K562 (cell line): ENCODE measurements at regions not wholly inside any gene's neighbourhood (a gene's known extent, or its start where the extent isn't known, plus 50 kb on each side); places are given as distances from the start of the nearest gene placed in this dataset.

Source experiments
- ATAC-seq: fragments of 200-7000 bp; cut with Tn5 transposase; 3 replicates; pipeline ENCODE4 v1.9.1; 2020; ENCODE audit warnings: moderate library complexity
- BruUV-seq: library from RNA; stranded (reverse); fragments of 400-500 nt; replicated peaks from 2 replicates; lab custom pipeline; 2021; lab: Mats Ljungman, UMichigan
- CTCF ChIA-PET: fragments of 300-600 bp; formaldehyde crosslinking; extraction: SDS; loops from one replicate; lab custom pipeline; 2021; ENCODE audit warnings: low intra/inter-chr PET ratio; lab: Yijun Ruan, JAX
- POLR2A ChIA-PET: fragments of 300-600, 350-650 bp; sonication (Branson Sonifier 250); formaldehyde crosslinking; extraction: SDS; loops from one replicate; lab custom pipeline; 2021; ENCODE audit warnings: antibody characterized with exemption, inconsistent platforms; lab: Yijun Ruan, JAX
- DNase-seq, 4 experiments: peaks; one replicate each; pipeline versions ENCODE4 v3.0.0 to v3.0.0-alpha.2; 2011 to 2018; ENCODE audit warnings: low spot score in 3 of 4, mixed read lengths in 3 of 4; ENCODE audit errors: extremely low read depth in 1 of 4
- FAIRE-seq: peaks from 2 replicates; lab custom pipeline; 2011; peaks lifted over from hg19 to GRCh38; lab: Jason Lieb, UNC
- H2AFZ ChIP-seq: 2 replicates; pipeline ENCODE4 v1.6.0; 2011; ENCODE audit warnings: low read depth, low read length, control low read depth, inconsistent platforms
- H3K27ac ChIP-seq: fragments of 200-600 bp; 3 replicates; pipeline ENCODE4 v1.8.0; 2011; ENCODE audit warnings: low read depth, mild to moderate bottlenecking, control low read depth, inconsistent platforms, low read length, moderate library complexity, mixed read lengths; ENCODE audit errors: extremely low read depth
- H3K27me3 ChIP-seq, 2 experiments: fragments of 300-600 bp in 1 of 2; 2 replicates in 1 of 2; 3 replicates in 1 of 2; pipeline versions ENCODE4 v1.6.0 to v1.8.0; 2011; ENCODE audit warnings: inconsistent platforms in 2 of 2, low read length in 2 of 2, mild to moderate bottlenecking in 1 of 2, mixed read lengths in 1 of 2, moderate library complexity in 1 of 2; ENCODE audit not compliant: control insufficient read depth in 2 of 2, insufficient read depth in 2 of 2
- H3K36me3 ChIP-seq: fragments of 300-600 bp; 3 replicates; pipeline ENCODE4 v1.8.0; 2011; ENCODE audit warnings: mild to moderate bottlenecking, low read length, inconsistent platforms; ENCODE audit not compliant: control insufficient read depth, insufficient read depth
- H3K4me1 ChIP-seq, 2 experiments: fragments of 200-600 bp in 1 of 2; replicated peaks in 1 of 2; 2 replicates in 1 of 2; 3 replicates in 1 of 2; pipeline versions ENCODE4 v1.5.1 to v1.8.0; 2011; ENCODE audit warnings: inconsistent platforms in 2 of 2, low read length in 2 of 2, mild to moderate bottlenecking in 1 of 2, mixed read lengths in 1 of 2, moderate library complexity in 1 of 2; ENCODE audit not compliant: control insufficient read depth in 2 of 2, insufficient read depth in 2 of 2
- H3K4me2 ChIP-seq: 2 replicates; pipeline ENCODE4 v1.6.1; 2011; ENCODE audit warnings: low read length, control low read depth, inconsistent platforms, mixed read lengths; ENCODE audit not compliant: insufficient read depth
- H3K4me3 ChIP-seq: fragments of 200-600 bp; sonication (generic), shearing (Covaris generic); 2 replicates; pipeline ENCODE4 v1.5.1; 2016; ENCODE audit warnings: control low read depth, inconsistent platforms
- H3K79me2 ChIP-seq: fragments of 200-600 bp; 3 replicates; pipeline ENCODE4 v1.8.0; 2011; ENCODE audit warnings: low read length, inconsistent platforms; ENCODE audit not compliant: control insufficient read depth, insufficient read depth
- H3K9ac ChIP-seq, 2 experiments: 2 replicates each; pipeline versions ENCODE4 v1.6.0 to v1.6.1; 2011; ENCODE audit warnings: low read depth in 2 of 2, low read length in 2 of 2, control low read depth in 1 of 2, inconsistent platforms in 1 of 2, mild to moderate bottlenecking in 1 of 2, mixed read lengths in 1 of 2; ENCODE audit not compliant: insufficient read depth in 1 of 2
- H3K9me1 ChIP-seq: one replicate; pipeline ENCODE4 v1.6.0; 2011; ENCODE audit warnings: inconsistent platforms, mild to moderate bottlenecking, low read length, moderate library complexity; ENCODE audit not compliant: control insufficient read depth, insufficient read depth
- H3K9me3 ChIP-seq: replicated peaks from 2 replicates; pipeline ENCODE4 v1.5.1; 2011; ENCODE audit warnings: low read depth, low read length, inconsistent platforms; ENCODE audit not compliant: control insufficient read depth, insufficient read depth
- H4K20me1 ChIP-seq: replicated peaks from 2 replicates; pipeline ENCODE4 v1.6.1; 2011; ENCODE audit warnings: low read length, inconsistent platforms, mixed read lengths; ENCODE audit not compliant: control insufficient read depth, insufficient read depth
- NEUROD1 ChIP-seq: fragments of 150-350 bp; IDR thresholded peaks from 2 replicates; pipeline ENCODE4 v1.6.1; 2014; ENCODE audit warnings: borderline replicate concordance, low read length, low read depth; ENCODE audit not compliant: partially characterized antibody
- NFIC ChIP-seq: fragments of 450-650 bp; IDR thresholded peaks from 2 replicates; pipeline ENCODE4 v1.6.1; 2017; ENCODE audit warnings: mild to moderate bottlenecking, inconsistent platforms
- NONO ChIP-seq, 2 experiments: fragments of 200-400 bp in 1 of 2; fragments of 450-650 bp in 1 of 2; formaldehyde crosslinking in 1 of 2; IDR thresholded peaks; 2 replicates each; pipeline ENCODE4 v1.6.1; 2017; ENCODE audit warnings: low read depth in 2 of 2, mild to moderate bottlenecking in 2 of 2, moderate library complexity in 2 of 2, low read length in 1 of 2
- RFX1 ChIP-seq: fragments of 450-650 bp; IDR thresholded peaks from 2 replicates; pipeline ENCODE4 v1.6.1; 2016; ENCODE audit warnings: mild to moderate bottlenecking, moderate library complexity
- ZC3H4 ChIP-seq: sonication (generic); formaldehyde crosslinking; IDR thresholded peaks from 2 replicates; pipeline ENCODE4 v1.9.0; 2021; ENCODE audit warnings: missing genetic modification reagents, borderline replicate concordance
- WGBS: fragments of 100-300 bp; shearing (Covaris generic); methylation state at CpG from one replicate; pipeline ENCODE4 v1.1.6; 2016; ENCODE audit warnings: low coverage, mixed read lengths; ENCODE audit not compliant: insufficient coverage; ENCODE audit errors: missing lambda C conversion rate; 5-methylcytosine and 5-hydroxymethylcytosine counted together
- in situ Hi-C: fragments of 300-500 bp; cut with MboI; formaldehyde crosslinking; loops from 4 replicates; pipeline ENCODE4 v1.15.0; 2018; ENCODE audit warnings: inconsistent platforms, mixed read lengths
- intact Hi-C: fragments of 100-400 bp; cut with micrococcal nuclease; formaldehyde crosslinking; loops from 2 replicates; pipeline ENCODE4 v1.14.2; 2022
- TF ChIP-seq, protein P1 (sequence below): fragments of 250-450 bp; sonication (Bioruptor Pico); IDR thresholded peaks from 2 replicates; pipeline ENCODE4 v1.4.0; 2020; ENCODE audit warnings: mild to moderate bottlenecking, moderate library complexity
- TF ChIP-seq, protein P2 (sequence below): fragments of 200-800 bp; sonication (Bioruptor generic); IDR thresholded peaks from 2 replicates; pipeline ENCODE4 v1.6.1; 2016; ENCODE audit warnings: missing genetic modification characterization, missing compliant biosample characterization
- TF ChIP-seq, protein P3 (sequence below), 2 experiments: fragments of 450-650 bp in 1 of 2; IDR thresholded peaks; 2 replicates each; pipeline ENCODE4 v1.6.1; 2011 to 2017; ENCODE audit warnings: low read depth in 2 of 2, antibody characterized with exemption in 1 of 2, borderline replicate concordance in 1 of 2, low read length in 1 of 2, mild to moderate bottlenecking in 1 of 2, mixed read lengths in 1 of 2; ENCODE audit not compliant: control insufficient read depth in 1 of 2
- TF ChIP-seq, protein P4 (sequence below), 2 experiments: fragments of 250-450 bp in 1 of 2; fragments of 450-650 bp in 1 of 2; sonication (Bioruptor Pico) in 1 of 2; IDR thresholded peaks; 2 replicates each; pipeline versions ENCODE4 v1.6.1 to v1.8.0; 2016 to 2021; ENCODE audit warnings: mild to moderate bottlenecking in 2 of 2, moderate library complexity in 2 of 2, missing compliant biosample characterization in 1 of 2, missing genetic modification characterization in 1 of 2

DNA sequence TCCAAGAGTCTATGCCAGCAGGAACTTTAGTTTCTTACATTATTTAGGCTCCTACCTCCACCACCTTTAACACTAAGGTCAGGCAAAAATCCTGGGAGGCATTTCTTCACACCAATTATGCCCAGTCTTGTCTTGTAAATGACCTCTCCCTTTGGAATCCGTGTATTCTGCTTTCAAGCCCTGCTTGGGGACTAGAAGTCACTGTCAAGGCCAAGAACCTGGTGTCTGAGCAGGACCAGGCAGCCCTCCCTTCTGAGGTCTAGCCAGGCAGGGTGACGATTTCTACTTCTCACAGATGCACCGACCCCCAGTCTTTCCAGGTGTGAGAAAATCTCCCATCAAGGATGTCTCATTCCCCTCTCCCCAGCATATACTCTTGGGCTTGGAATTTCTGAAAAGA lies 82.7 kb upstream of the C1QTNF7 start (continued):
- no peak for TF ChIP-seq RFX1
- TF ChIP-seq, protein P1, sequence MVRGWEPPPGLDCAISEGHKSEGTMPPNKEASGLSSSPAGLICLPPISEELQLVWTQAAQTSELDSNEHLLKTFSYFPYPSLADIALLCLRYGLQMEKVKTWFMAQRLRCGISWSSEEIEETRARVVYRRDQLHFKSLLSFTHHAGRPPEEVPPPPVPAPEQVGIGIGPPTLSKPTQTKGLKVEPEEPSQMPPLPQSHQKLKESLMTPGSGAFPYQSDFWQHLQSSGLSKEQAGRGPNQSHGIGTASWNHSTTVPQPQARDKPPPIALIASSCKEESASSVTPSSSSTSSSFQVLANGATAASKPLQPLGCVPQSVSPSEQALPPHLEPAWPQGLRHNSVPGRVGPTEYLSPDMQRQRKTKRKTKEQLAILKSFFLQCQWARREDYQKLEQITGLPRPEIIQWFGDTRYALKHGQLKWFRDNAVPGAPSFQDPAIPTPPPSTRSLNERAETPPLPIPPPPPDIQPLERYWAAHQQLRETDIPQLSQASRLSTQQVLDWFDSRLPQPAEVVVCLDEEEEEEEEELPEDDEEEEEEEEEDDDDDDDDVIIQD, result no peak
- TF ChIP-seq, protein P2, sequence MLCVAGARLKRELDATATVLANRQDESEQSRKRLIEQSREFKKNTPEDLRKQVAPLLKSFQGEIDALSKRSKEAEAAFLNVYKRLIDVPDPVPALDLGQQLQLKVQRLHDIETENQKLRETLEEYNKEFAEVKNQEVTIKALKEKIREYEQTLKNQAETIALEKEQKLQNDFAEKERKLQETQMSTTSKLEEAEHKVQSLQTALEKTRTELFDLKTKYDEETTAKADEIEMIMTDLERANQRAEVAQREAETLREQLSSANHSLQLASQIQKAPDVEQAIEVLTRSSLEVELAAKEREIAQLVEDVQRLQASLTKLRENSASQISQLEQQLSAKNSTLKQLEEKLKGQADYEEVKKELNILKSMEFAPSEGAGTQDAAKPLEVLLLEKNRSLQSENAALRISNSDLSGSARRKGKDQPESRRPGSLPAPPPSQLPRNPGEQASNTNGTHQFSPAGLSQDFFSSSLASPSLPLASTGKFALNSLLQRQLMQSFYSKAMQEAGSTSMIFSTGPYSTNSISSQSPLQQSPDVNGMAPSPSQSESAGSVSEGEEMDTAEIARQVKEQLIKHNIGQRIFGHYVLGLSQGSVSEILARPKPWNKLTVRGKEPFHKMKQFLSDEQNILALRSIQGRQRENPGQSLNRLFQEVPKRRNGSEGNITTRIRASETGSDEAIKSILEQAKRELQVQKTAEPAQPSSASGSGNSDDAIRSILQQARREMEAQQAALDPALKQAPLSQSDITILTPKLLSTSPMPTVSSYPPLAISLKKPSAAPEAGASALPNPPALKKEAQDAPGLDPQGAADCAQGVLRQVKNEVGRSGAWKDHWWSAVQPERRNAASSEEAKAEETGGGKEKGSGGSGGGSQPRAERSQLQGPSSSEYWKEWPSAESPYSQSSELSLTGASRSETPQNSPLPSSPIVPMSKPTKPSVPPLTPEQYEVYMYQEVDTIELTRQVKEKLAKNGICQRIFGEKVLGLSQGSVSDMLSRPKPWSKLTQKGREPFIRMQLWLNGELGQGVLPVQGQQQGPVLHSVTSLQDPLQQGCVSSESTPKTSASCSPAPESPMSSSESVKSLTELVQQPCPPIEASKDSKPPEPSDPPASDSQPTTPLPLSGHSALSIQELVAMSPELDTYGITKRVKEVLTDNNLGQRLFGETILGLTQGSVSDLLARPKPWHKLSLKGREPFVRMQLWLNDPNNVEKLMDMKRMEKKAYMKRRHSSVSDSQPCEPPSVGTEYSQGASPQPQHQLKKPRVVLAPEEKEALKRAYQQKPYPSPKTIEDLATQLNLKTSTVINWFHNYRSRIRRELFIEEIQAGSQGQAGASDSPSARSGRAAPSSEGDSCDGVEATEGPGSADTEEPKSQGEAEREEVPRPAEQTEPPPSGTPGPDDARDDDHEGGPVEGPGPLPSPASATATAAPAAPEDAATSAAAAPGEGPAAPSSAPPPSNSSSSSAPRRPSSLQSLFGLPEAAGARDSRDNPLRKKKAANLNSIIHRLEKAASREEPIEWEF (CRISPR knock-in tag), result no peak
- no peak for TF ChIP-seq NFIC

DNA sequence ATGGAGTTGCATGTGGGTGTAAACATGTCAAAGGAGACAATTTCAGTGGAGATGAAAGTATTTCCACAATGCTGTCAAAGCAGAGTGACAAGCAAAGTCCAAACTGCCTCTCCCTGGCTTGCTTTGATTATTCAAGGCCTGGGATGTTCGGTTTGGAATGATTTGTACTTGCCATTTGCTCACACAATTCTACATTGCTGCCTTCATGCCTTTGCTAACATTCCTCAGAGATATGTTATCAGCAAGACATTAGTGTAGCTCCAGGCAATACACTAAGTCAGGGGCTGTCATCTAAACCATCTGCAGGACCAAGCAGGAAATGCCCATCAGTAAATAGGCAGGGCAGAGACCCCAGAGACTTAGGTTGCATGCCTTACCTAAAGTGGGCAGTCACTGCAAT lies 79.6 kb upstream of the C1QTNF7 start:
- intact Hi-C loops (no loop called here), in situ Hi-C loops (no loop called here)
- H3K4me1 ChIP-seq, result no peaks in the 10 kb centered on the region
- FAIRE-seq (no peak), ATAC-seq (no peak), DNase-seq (no peak)
- BruUV-seq, result no TSS peak
- H3K27ac ChIP-seq, result no peak overlapping the region
- no peaks in the 10 kb centered on the region for H4K20me1 ChIP-seq
- H3K27me3 ChIP-seq, result no peaks in the 10 kb centered on the region
- no peak overlapping the region for H3K4me3 ChIP-seq
- no peaks in the 10 kb centered on the region for H3K9me3 ChIP-seq
- H3K36me3 ChIP-seq, result no peaks in the 10 kb centered on the region
- H3K9me1 ChIP-seq, result no peaks in the 10 kb centered on the region
- CTCF ChIA-PET, result no interaction called here
- no peaks in the 10 kb centered on the region for H3K79me2 ChIP-seq
- H3K9ac ChIP-seq, result no peak overlapping the region
- no peak overlapping the region for H3K4me2 ChIP-seq
- POLR2A ChIA-PET, result no interaction called here
- no peak overlapping the region for H2AFZ ChIP-seq
- WGBS, result 0% methylated on average over 1 of the region's 1 CpG
- TF ChIP-seq, protein P3, sequence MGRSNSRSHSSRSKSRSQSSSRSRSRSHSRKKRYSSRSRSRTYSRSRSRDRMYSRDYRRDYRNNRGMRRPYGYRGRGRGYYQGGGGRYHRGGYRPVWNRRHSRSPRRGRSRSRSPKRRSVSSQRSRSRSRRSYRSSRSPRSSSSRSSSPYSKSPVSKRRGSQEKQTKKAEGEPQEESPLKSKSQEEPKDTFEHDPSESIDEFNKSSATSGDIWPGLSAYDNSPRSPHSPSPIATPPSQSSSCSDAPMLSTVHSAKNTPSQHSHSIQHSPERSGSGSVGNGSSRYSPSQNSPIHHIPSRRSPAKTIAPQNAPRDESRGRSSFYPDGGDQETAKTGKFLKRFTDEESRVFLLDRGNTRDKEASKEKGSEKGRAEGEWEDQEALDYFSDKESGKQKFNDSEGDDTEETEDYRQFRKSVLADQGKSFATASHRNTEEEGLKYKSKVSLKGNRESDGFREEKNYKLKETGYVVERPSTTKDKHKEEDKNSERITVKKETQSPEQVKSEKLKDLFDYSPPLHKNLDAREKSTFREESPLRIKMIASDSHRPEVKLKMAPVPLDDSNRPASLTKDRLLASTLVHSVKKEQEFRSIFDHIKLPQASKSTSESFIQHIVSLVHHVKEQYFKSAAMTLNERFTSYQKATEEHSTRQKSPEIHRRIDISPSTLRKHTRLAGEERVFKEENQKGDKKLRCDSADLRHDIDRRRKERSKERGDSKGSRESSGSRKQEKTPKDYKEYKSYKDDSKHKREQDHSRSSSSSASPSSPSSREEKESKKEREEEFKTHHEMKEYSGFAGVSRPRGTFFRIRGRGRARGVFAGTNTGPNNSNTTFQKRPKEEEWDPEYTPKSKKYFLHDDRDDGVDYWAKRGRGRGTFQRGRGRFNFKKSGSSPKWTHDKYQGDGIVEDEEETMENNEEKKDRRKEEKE (IDR thresholded peaks at IDR 0.05; ENCODE audit: borderline replicate concordance in 1 of 2, control insufficient read depth in 1 of 2, low read depth in 2 of 2, low read length in 1 of 2), result no peak
- TF ChIP-seq NONO (IDR thresholded peaks at IDR 0.05; ENCODE audit: low read depth in 2 of 2, low read length in 1 of 2), result no peak
- no peak for TF ChIP-seq ZC3H4 (CRISPR knock-in tag)
- TF ChIP-seq, protein P4, sequence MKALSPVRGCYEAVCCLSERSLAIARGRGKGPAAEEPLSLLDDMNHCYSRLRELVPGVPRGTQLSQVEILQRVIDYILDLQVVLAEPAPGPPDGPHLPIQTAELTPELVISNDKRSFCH (CRISPR knock-in tag; IDR thresholded peaks at IDR 0.05), result no peak
- TF ChIP-seq, protein P4 (tag; IDR thresholded peaks at IDR 0.05), result no peak
- TF ChIP-seq NEUROD1, result no peak
